ENCODE measurements at regions not wholly inside any gene's neighbourhood (a gene's known extent, or its start where the extent isn't known, plus 50 kb on each side); places are given as distances from the start of the nearest gene placed in this dataset.

DNA sequence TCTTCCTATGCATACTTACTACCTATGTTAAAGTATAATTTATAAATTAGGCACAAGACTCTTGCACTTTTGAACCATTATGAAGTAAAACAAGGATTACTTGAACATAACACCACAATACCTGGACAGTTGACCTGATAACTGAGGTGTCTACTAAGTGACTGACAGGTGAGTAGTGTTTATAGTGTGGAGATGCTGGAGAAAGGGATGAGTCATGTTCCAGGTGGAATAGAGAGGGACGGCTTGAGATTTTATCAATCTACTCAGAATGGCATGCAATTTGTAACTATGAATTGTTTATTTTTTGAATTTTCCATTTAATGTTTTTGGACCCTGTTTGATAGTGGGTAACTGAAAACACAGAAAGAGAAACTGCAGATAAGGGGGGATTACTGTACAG, 287.6 kb downstream of the MAP2K6 start:
- DNase-seq = no peak

DNA sequence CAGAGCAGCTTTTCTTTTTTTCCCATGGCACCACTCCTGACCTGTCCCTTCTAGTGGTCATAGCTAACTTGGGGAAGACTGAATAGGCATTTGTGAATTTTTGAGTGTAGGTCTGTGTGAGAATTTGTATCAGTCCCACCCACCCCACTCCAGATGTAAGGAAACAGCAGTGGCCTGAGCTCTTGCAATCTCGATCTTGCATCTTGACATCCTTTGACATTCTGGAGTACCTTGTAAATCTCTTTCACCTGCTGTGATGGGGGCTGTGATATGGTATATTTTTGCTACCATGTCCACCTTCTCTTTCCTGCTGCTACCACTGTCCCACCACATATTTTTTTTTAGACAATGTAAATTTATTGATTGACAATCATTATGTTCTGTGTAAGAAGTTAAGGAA, 289.3 kb downstream of the MAP2K6 start:
- Histone ChIP-seq H3K9me3 (no peaks in the 10 kb centered on the region), H3K4me3 (no peak overlapping the region), H3K4me1 (no peaks in the 10 kb centered on the region), H3K27me3 (ENCODE audit: insufficient read depth in 3 of 3, low read length in 2 of 3) (no peaks in the 10 kb centered on the region), H3K36me3 (ENCODE audit: insufficient read depth in 1 of 2, low read depth in 1 of 2) (no peaks in the 10 kb centered on the region), H3K27ac (no peak overlapping the region)
- intact Hi-C loops (cut with DNase I) = no loop called here
- DNase-seq (no peak), ATAC-seq (no peak)
- 70 to 100% (median 80%) methylated on average over 1 of the region's 1 CpG for WGBS, 3 donors
- TF ChIP-seq, protein P1, sequence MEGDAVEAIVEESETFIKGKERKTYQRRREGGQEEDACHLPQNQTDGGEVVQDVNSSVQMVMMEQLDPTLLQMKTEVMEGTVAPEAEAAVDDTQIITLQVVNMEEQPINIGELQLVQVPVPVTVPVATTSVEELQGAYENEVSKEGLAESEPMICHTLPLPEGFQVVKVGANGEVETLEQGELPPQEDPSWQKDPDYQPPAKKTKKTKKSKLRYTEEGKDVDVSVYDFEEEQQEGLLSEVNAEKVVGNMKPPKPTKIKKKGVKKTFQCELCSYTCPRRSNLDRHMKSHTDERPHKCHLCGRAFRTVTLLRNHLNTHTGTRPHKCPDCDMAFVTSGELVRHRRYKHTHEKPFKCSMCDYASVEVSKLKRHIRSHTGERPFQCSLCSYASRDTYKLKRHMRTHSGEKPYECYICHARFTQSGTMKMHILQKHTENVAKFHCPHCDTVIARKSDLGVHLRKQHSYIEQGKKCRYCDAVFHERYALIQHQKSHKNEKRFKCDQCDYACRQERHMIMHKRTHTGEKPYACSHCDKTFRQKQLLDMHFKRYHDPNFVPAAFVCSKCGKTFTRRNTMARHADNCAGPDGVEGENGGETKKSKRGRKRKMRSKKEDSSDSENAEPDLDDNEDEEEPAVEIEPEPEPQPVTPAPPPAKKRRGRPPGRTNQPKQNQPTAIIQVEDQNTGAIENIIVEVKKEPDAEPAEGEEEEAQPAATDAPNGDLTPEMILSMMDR (IDR thresholded peaks at IDR 0.05) = no peak

More for the DNA sequence above, 287.6 kb downstream of the MAP2K6 start:
- ATAC-seq = no peak
- Histone ChIP-seq H3K27me3 (ENCODE audit: insufficient read depth in 3 of 3, low read length in 2 of 3) (no peaks in the 10 kb centered on the region), H3K27ac (no peak overlapping the region), H3K36me3 (ENCODE audit: insufficient read depth in 1 of 2, low read depth in 1 of 2) (no peaks in the 10 kb centered on the region), H3K4me1 (no peaks in the 10 kb centered on the region), H3K9me3 (no peaks in the 10 kb centered on the region), H3K4me3 (no peak overlapping the region)
- intact Hi-C loops (cut with DNase I) = no loop called here
- TF ChIP-seq, protein P1 (IDR thresholded peaks at IDR 0.05) = no peak
- WGBS, 3 donors = 81 to 92% (median 90%) methylated on average over 1 of the region's 1 CpG

DNA sequence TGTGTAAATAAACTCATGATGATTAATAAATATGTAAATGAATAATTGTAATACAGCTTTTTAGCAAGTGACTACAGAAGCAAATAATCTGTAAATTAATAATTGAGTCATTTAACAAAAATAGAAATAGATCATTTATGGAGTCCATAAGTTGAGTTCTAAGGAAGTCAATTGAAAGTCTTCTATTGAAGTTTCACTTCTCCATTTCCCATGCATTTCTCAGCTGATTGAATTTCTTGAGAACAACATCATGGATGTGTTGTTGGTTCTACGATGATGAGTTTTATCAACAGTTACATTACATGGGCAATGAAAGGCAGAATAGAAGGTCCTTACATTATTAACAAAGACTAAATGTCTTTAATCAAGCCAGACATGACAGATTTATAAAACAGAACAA, 290.4 kb downstream of the MAP2K6 start:
- ATAC-seq (no peak), DNase-seq (no peak)
- no peaks in the 10 kb centered on the region for H3K9me3 ChIP-seq
- intact Hi-C loops (cut with DNase I) = no loop called here
- H3K4me3 ChIP-seq = no peak overlapping the region
- WGBS, 3 donors = 87 to 98% (median 92%) methylated on average over 1 of the region's 1 CpG
- H3K36me3 ChIP-seq (ENCODE audit: insufficient read depth in 1 of 2, low read depth in 1 of 2) = no peaks in the 10 kb centered on the region
- TF ChIP-seq, protein P1 (IDR thresholded peaks at IDR 0.05) = no peak
- no peaks in the 10 kb centered on the region for H3K27me3 ChIP-seq (ENCODE audit: insufficient read depth in 3 of 3, low read length in 2 of 3)
- no peaks in the 10 kb centered on the region for H3K4me1 ChIP-seq
- no peak overlapping the region for H3K27ac ChIP-seq

DNA sequence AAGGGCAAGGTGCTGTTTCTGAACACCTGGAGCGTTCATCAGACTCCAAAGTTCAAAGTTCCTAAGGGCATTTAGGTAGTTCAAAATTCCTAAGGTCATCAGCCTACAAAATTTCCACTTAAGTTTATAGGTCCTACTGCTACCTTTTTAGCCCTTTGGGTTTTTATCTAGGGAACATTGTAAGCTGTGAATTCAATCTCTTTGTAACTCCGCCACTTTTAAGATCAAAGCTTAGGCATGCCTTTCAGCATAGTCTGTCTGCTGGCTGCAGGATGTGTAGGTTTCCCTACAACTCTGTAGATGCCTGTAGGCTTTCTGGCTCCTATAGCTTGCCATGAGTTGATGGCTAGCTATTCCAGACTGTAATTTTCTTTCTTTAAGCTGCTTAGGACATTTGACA, 291.6 kb downstream of the MAP2K6 start:
- Histone ChIP-seq H3K27ac (no peak overlapping the region), H3K27me3 (ENCODE audit: insufficient read depth in 3 of 3, low read length in 2 of 3) (no peaks in the 10 kb centered on the region), H3K4me3 (no peak overlapping the region), H3K9me3 (no peaks in the 10 kb centered on the region), H3K4me1 (no peaks in the 10 kb centered on the region), H3K36me3 (ENCODE audit: insufficient read depth in 1 of 2, low read depth in 1 of 2) (no peaks in the 10 kb centered on the region)
- DNase-seq = no peak
- intact Hi-C loops (cut with DNase I) = no loop called here
- TF ChIP-seq, protein P1 (IDR thresholded peaks at IDR 0.05) = no peak
- ATAC-seq = no peak
- WGBS, 3 donors = 92 to 97% (median 95%) methylated on average over 2 of the region's 2 CpGs

DNA sequence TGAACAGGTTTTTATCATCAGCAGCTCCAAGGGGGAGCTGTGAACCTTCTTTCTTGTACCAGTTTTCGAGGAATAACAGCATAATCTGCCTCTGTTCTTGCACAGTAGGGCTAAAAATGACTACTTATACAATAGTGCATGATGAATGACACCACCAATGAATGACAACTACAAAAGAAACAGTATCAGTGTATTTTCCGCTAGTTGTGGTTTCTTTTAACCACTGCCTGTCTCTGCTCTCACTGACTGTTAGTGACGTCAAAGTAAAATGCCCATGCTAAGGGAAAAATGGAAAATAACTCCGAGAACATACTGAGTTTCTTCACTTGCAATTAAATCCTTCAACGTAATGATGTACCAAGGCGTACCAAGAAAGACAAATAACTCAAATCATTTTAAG, 294.9 kb downstream of the MAP2K6 start:
- Histone ChIP-seq H3K9me3 (no peaks in the 10 kb centered on the region), H3K4me3 (no peak overlapping the region), H3K27ac (no peak overlapping the region), H3K36me3 (ENCODE audit: insufficient read depth in 1 of 2, low read depth in 1 of 2) (no peaks in the 10 kb centered on the region), H3K4me1 (peaks cover under 1% of the 10 kb centered on the region), H3K27me3 (ENCODE audit: insufficient read depth in 3 of 3, low read length in 2 of 3) (no peaks in the 10 kb centered on the region)
- TF ChIP-seq, protein P1 (IDR thresholded peaks at IDR 0.05) = no peak
- intact Hi-C loops (cut with DNase I) = no loop called here
- WGBS, 3 donors = 88 to 94% (median 93%) methylated on average over 6 of the region's 6 CpGs
- no peak for ATAC-seq
- no peak for DNase-seq

All from psoas muscle (tissue), 7 donors.